GM19099 (cell line): ENCODE measurements at regions not wholly inside any gene's neighbourhood (a gene's known extent, or its start where the extent isn't known, plus 50 kb on each side); places are given as distances from the start of the nearest gene placed in this dataset.

ENCODE experiments used
- POLR2A ChIP-seq: IDR thresholded peaks from 3 replicates; pipeline ENCODE4 v1.6.1; 2011; ENCODE audit warnings: low read depth; ENCODE audit not compliant: insufficient read length; ENCODE audit errors: extremely low read depth

- no peak for TF ChIP-seq POLR2A
Observed at GRCh38 chr13:33509642-33510229, 224.2 kb upstream of the STARD13 start.

DNA sequence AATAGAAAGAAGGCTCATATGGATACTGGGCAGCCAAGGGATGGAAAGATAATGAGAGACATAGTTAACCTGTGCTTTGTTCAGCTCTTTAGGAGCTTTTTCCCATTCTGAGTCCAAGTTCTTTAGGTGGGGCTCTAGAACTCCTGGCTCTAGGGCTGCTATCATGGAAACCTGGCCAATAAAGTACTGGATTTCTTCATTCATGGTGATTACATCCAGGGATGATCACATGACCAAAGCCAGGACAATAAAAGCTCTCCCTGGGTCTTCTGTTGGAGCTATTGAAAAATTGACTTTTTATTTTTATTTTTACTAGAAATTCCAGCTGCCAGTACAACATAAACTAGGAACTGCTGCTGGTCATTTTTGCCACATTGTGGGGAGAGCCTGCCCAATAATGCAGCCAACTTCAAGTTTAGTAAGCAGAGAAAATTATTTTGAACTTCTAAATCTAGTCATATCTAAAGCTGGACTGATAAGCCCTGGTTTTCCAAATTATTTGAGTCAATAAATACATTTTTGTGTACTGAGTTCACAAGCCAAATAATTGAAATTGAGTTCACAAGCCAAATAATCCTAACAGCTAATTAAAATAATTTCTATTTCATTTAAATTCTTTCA lies 224.9 kb upstream of the STARD13 start:
- no peak for TF ChIP-seq POLR2A

GRCh38 chr13:33512880-33513554 lies 227.5 kb upstream of the STARD13 start:
- no peak for TF ChIP-seq POLR2A

DNA sequence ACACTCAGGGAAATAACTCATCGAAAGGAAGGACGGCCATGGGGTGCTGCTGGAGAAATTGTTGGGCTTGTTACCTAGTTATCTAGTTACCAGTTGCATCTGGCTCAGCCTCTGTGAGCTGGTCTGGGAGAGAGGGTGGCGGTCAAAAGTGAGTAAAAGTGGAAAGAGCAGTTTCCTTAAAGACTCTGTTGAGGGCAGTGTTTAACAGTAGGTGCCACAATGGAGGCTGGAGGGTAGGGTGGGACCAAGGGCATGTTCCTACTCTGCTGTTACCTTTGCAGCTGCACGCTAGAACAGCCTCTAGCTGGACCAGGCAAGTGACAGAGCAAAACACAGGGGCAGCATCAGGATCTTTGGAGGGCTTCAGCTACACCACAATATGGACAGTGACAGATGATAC lies 228.8 kb upstream of the STARD13 start:
- TF ChIP-seq POLR2A: no peak

GRCh38 chr13:33515146-33515545 lies 229.6 kb upstream of the STARD13 start:
- no peak for TF ChIP-seq POLR2A

DNA sequence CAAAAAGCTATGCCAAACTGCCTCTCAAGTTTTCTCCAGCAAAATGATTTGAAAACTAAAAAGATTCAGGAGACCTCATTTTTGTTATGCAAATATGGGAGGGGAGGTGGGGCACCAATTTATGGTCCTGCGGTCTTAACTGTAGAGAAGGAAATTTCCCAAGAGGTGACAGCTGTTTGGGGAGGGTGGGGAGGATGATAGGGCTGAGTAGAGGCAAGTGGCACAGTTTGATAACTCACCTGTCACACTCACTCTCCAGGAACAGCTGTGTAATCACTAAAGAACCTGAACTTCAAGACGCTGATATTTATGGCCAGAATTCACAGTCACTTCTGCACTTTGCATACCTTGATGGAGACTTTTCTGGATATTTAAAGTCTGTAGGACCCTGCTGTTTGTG lies 232.9 kb upstream of the STARD13 start:
- TF ChIP-seq POLR2A: no peak

DNA sequence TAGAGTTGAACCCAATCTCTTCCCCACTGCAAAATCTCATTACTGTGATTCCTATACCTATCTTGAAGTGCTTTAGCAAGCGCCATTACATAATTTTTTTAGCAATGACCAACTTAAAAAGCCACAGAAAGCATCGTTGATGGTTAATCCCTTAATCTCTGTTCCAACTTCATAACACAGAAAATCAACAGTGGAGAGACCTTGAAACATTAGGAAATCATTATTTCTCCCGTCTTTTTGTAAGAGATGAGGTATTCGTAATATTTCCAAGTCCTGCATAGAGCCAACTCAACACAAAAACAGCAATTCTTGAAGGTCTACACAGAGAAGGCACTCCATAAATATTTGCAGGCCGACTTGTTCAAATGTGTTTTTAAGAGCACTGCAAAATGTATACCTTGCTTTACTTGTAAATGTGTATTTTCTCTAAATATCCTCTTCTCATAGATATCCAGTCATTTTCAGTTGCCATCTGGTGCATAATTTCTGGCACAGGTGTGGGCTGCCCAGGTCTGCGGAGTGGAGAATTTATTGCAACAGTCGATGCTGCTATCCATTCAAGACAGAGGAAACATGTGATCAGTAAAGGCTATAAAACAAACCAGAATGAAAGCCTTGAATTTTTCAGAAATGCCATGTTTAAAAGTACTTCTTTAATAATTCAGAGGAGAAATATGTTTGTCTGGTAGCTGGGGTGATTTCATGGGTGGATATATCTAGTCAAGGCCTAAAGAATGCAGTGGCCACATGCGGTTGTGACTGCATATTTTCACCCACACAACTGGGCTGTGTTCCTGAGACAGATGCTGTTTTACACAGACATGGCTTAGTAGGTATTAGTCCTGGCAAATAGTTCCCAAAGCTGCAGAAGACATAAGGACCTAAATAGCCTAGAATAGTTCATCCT lies 234.3 kb upstream of the STARD13 start:
- no peak for TF ChIP-seq POLR2A

DNA sequence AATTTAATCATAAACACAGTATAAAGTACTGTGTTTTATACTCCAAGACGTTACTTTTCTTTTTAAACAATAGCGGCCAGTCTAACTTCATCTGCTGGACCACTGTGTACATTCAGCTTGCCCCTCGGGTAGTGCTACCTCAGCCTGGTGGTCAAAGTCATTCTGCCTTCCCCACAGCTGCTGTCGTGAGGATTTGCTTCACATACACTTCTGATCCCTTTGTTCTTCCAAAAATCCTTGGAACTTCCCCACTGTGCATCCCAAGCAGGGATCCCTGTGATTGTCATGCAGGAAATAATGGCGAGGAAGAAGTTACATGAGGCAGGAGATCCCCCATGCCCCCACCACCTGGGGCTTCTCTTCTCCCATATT lies 234.9 kb upstream of the STARD13 start:
- no peak for TF ChIP-seq POLR2A

DNA sequence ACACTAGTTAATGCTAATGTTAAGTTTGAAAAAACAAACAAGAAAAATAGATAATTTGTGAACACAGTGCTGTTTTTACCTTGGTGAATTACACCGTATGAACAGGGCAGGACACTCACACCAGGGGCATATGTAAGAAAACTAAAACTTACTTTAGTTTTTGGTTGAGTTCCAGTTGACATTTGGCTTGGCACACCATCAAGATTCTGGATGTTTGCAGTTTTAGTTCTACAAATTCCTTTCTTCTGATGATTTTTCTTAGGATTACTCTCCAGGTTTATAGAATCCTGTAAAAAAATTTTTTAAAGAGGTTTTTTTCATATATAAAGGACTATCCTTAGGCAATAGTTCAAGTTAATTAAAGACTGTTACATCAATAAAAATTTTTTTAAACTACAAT lies 238.5 kb upstream of the STARD13 start:
- TF ChIP-seq POLR2A: no peak

DNA sequence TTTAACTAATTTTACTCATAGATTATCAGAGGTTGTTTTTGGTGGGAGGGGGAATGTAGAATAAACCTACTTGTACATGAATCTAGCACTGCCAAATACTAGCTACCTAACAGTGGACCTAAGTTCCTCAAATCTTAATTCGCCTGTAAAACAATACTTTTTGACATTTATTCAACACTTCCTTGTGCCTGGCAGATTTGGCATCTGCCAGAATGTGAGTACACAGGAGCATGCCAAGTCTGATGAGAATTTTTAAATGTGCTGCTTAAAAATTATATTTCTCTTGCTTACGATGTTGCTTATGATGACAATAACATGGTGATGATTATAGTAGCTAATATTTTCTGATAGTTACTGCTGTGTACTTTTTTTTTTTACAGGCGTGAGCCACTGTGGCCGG lies 240.2 kb upstream of the STARD13 start:
- no peak for TF ChIP-seq POLR2A

- TF ChIP-seq POLR2A: no peak
Observed at GRCh38 chr13:33526718-33527117, 241.2 kb upstream of the STARD13 start.

- TF ChIP-seq POLR2A: no peak
Observed at GRCh38 chr13:33528896-33529295, 243.3 kb upstream of the STARD13 start.

- no peak for TF ChIP-seq POLR2A
Observed at GRCh38 chr13:33531484-33531883, 245.9 kb upstream of the STARD13 start.

DNA sequence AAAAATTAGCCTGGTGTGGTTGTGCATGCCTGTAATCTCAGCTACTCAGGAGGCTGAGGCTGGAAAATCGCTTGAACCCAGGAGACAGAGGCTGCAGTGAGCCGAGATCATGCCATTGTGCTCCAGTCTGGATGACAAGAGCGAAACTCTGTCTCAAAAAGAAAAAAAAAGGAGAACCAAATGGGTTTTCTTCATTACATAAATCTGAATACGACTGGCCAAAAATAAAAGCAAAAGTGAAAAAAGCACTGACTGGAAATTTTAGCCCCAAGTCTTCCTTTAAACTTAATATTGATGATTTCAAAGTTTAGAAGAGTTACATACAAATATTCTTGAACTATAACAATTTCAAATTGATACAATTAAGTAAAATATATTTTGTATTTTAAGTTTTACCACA lies 249.5 kb upstream of the STARD13 start:
- no peak for TF ChIP-seq POLR2A

GRCh38 chr13:33536601-33537000 lies 251.0 kb upstream of the STARD13 start:
- no peak for TF ChIP-seq POLR2A
